ENCODE measurements at regions not wholly inside any gene's neighbourhood (a gene's known extent, or its start where the extent isn't known, plus 50 kb on each side); places are given as distances from the start of the nearest gene placed in this dataset.

DNA sequence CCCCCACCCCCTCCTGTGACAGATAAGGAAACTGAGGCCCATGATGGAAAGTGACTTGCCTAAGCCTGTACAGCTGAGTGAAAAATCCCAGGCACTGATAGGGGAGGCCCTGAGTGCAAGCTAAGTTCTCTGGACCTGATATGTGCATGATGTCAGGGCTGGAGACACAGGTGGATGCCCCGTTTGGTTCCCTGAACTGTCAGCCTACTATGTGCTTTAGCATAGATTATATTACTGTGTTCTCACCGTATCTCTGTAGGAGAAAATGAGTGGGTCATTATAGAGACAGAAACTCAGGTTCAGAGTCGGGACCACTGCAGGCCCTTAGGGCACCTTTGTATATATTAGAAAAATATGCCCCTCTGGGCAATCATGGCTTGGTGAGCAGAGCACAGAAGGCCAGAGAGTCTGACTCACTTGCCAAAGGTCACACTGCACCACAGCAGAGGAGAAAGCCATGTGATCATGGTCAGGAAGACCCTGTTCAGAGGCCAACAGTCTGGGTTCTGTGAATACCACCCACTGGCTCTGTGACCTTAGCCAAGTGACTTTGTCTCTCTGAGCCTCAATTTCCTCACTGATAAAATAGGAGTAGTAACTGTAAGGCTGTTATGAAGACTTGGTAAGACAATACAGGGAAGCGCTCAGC lies 145.8 kb upstream of the WNT4 start:
- no peak for TF ChIP-seq REST (IDR thresholded peaks at IDR 0.05; ENCODE audit: low read depth)
- TF ChIP-seq EP300 (IDR thresholded peaks at IDR 0.05; ENCODE audit: borderline replicate concordance), result no peak

DNA sequence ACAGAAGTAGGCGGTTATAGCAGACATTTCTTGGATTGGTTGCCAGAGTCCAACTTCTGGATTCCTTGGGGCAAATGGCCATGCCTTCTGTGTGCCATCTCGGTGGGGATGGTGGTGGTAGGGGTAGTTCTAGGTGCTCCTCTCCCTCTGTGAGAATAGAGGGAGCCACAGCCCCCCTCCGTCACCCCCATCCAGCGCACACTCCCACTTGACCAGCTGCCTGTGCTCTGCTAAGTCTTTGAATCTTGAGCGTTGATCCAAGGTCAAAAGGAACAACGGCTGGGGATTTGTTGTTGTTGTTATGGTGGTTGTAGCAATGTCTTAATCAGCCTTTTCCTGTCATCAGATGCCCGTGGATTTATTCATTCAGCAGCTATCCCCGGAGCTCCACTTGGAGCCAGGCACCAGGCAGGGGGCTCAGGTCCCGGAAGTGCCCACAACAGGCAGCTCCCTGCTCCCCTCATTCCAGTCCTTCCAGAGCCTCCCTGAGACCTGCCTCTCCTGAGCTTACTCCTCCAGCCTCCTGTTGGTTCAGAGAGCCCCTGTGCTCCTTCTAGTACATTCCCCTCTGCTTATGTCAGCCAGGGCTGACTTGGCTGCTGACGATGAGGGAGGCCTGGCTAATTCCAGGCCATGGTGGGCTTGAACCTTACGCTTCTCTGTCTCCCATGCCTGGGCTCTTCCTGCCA lies 146.6 kb upstream of the WNT4 start:
- TF ChIP-seq TAF1 (IDR thresholded peaks at IDR 0.05; ENCODE audit: low read depth) (no peak), USF1 (IDR thresholded peaks at IDR 0.05) (no peak), ZBTB7A (IDR thresholded peaks at IDR 0.05; ENCODE audit: low read depth) (no peak), EP300 (IDR thresholded peaks at IDR 0.05; ENCODE audit: borderline replicate concordance) (no peak), NFIC (IDR thresholded peaks at IDR 0.05) (no peak)
- TF ChIP-seq, protein P1, sequence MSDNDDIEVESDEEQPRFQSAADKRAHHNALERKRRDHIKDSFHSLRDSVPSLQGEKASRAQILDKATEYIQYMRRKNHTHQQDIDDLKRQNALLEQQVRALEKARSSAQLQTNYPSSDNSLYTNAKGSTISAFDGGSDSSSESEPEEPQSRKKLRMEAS (IDR thresholded peaks at IDR 0.05), result no peak

GRCh38 chr1:22290157-22290556 lies 147.3 kb upstream of the WNT4 start:
- no peak for TF ChIP-seq USF1 (IDR thresholded peaks at IDR 0.05)
- no peak for TF ChIP-seq NFIC (IDR thresholded peaks at IDR 0.05)
- no peak for TF ChIP-seq ZBTB7A (IDR thresholded peaks at IDR 0.05; ENCODE audit: low read depth)
- no peak for TF ChIP-seq FOXM1 (IDR thresholded peaks at IDR 0.05; ENCODE audit: borderline replicate concordance, low read depth)
- TF ChIP-seq EGR1 (IDR thresholded peaks at IDR 0.05), result no peak
- TF ChIP-seq TEAD4 (IDR thresholded peaks at IDR 0.05), result no peak
- TF ChIP-seq CEBPB (IDR thresholded peaks at IDR 0.05), result no peak
- TF ChIP-seq, protein P1 (IDR thresholded peaks at IDR 0.05), result no peak
- no peak for TF ChIP-seq YY1 (IDR thresholded peaks at IDR 0.05; ENCODE audit: low read depth)
- TF ChIP-seq TCF12 (IDR thresholded peaks at IDR 0.05; ENCODE audit: low read depth), result no peak
- TF ChIP-seq RAD21 (IDR thresholded peaks at IDR 0.05; ENCODE audit: low read depth), result no peak
- TF ChIP-seq REST (IDR thresholded peaks at IDR 0.05; ENCODE audit: low read depth), result no peak
- TF ChIP-seq TAF1 (IDR thresholded peaks at IDR 0.05; ENCODE audit: low read depth), result no peak

- TF ChIP-seq CEBPB (IDR thresholded peaks at IDR 0.05), result no peak
- TF ChIP-seq TCF12 (IDR thresholded peaks at IDR 0.05; ENCODE audit: low read depth), result no peak
- no peak for TF ChIP-seq TAF1 (IDR thresholded peaks at IDR 0.05; ENCODE audit: low read depth)
- no peak for TF ChIP-seq ZBTB7A (IDR thresholded peaks at IDR 0.05; ENCODE audit: low read depth)
- TF ChIP-seq, protein P1 (IDR thresholded peaks at IDR 0.05), result no peak
- no peak for TF ChIP-seq RAD21 (IDR thresholded peaks at IDR 0.05; ENCODE audit: low read depth)
- TF ChIP-seq NFIC (IDR thresholded peaks at IDR 0.05), result no peak
- TF ChIP-seq USF1 (IDR thresholded peaks at IDR 0.05), result no peak
- TF ChIP-seq YY1 (IDR thresholded peaks at IDR 0.05; ENCODE audit: low read depth), result no peak
- no peak for TF ChIP-seq EP300 (IDR thresholded peaks at IDR 0.05; ENCODE audit: borderline replicate concordance)
- no peak for TF ChIP-seq REST (IDR thresholded peaks at IDR 0.05; ENCODE audit: low read depth)
- TF ChIP-seq TEAD4 (IDR thresholded peaks at IDR 0.05), result no peak
- TF ChIP-seq FOXM1 (IDR thresholded peaks at IDR 0.05; ENCODE audit: borderline replicate concordance, low read depth), result no peak
- no peak for TF ChIP-seq CREB1 (IDR thresholded peaks at IDR 0.05; ENCODE audit: low read depth)
- TF ChIP-seq EGR1 (IDR thresholded peaks at IDR 0.05), result no peak
Measured at GRCh38 chr1:22290611-22291010, 147.7 kb upstream of the WNT4 start.

Data from Ishikawa (cell line).